Stimulated activated CD4-positive, alpha-beta T cell treated with anti-CD3 and anti-CD28 coated beads, Interleukin-1b, Interleukin-23, amount 100 ng/mL, for 4 hours (primary cell): ENCODE measurements at regions not wholly inside any gene's neighbourhood (a gene's known extent, or its start where the extent isn't known, plus 50 kb on each side); places are given as distances from the start of the nearest gene placed in this dataset.
"Not testable (repeated sequence)": the region's sequence is repeated elsewhere in the genome, so short reads cannot be mapped to it uniquely, and the experiment has no call there.

Experiments
- DNase-seq, 2 donors: peaks; one replicate each; pipeline ENCODE4 v3.0.0-alpha.2; 2020; ENCODE audit warnings: low read depth in 2 of 2

DNA sequence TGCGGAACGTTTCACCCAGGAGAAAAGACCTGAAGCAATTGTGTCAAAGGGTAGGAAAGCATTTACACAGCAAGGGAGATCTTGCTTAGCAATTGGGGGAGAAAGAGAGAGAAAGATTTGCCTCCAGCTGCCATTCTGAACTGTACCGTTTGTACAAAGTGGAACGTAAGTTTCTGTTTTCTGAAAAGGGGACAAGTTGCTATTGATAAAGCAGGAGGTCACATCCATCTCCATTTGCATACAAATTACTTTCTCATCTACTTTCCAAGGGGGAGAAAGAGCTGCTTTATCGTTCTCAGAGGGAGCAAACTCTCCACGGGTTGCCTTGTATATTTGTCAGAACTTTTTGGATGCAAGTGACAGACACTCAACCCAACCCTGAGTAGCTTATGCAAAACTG lies 92.0 kb upstream of the CARD11 start:
- DNase-seq: no peak

DNA sequence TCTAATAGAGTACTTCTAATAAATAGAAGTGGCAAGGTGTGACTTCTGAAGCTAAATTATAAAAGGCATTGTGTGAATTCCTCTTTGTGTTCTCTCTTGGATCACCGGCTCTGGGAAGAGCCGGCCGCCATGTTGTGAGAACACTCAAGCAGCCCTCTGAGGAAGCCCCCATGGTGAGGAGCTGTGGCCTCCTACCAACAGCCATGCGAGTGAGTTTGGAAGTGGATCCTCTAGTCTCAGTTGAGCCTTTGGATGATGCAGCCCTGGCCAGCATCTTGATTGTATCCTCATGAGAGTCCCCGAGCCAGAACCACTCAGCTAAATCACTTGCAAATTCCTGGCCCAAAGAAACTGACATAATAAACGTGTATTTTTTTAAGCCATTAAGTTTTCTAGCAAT lies 94.5 kb upstream of the CARD11 start:
- DNase-seq: no peak

DNA sequence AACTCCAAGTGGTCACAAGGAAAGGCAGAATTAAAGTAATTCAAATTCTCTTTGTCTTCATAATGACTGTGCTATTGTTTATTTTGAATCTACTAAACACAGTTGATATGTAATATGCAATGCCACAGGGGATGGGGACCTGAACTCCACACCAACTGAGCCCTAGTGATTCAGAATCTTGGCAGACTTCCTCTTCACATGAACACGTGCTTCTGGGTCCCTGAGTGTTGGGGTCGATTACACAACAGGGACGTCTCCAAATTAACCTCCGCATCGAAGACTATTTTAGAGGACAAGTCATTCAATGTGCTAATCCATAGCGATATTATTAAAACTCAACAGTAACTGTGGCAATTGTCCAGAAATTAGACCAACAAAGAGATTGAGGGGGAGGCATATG lies 95.3 kb upstream of the CARD11 start:
- no peak for DNase-seq

DNA sequence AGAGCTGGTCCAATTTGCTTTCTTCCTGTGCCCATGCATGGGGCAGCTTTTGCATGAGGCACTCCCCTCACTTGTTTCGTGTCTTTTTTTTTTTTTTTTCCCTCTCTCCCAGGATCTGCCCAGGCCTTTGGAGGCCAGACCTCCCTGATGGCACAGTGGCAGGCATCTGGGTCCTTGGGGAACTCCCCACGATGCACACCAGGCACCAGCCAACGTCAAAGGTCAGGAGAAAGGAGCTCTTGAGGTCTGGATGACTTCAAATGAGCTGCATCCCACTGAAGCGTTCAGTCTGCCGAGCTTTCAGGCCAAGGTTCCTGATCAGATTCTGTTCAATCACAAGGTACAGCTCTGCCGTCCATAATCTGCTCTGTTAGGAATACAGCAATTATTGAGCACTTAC lies 97.2 kb upstream of the CARD11 start:
- no peak for DNase-seq

DNA sequence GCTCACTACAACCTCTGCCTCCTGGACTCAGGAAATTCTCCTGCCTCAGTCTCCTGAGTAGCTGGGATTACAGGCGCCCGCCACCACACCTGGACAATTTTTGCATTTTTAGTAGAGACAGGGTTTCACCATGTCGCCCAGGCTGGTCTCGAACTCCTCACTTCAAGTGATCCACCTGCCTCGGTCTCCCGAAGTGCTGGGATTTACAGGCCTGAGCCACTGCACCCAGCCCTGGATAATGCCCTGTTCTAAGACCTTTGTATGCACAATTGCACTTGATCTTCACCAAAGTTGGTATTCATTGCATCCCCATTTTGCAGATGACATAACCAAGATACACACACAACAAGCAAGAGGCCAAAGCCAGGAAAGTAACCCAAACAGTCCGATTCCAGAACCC lies 97.7 kb upstream of the CARD11 start:
- no peak for DNase-seq

DNA sequence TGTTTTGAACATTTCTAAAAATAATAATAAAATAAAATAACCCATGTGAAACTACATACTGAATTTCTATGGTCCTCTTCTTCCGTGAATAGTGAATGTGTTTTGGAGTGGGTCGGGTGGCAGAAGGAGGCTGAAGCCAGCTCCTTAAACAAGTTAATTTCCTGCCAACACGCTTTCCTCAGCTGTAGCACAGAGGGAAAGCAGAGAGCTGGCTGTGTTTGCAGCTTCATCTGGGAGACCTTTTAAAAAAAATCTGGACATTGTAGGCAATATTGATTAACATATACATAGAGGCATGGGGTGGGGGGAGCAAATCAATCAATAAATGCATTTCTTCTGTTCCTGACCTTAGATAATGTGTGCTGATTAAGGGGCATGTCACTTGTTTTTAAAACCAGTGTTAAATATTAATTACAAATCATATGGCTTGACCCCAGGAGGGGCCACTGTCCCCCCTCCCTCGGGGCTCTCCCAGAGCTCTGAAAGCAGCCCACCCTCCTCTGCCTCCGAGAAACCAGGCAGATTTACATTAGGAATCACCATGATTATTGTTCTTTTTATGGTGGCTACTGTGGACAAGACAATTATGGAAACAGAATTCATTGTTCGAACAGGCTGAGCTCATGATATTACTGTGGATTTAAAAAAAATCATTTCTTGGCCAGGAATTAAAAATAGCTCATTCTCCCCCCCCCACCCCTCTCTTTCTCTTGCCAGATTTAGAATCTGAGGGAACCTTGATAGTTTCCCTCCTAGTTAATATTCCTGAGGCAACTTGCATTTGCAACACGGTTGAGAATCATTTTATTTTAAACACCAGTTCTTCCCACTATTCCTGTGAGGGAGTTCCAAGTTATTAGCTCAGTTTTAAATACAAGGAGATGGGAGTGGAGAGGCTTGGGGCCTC lies 100.5 kb upstream of the CARD11 start:
- DNase-seq: no peak

DNA sequence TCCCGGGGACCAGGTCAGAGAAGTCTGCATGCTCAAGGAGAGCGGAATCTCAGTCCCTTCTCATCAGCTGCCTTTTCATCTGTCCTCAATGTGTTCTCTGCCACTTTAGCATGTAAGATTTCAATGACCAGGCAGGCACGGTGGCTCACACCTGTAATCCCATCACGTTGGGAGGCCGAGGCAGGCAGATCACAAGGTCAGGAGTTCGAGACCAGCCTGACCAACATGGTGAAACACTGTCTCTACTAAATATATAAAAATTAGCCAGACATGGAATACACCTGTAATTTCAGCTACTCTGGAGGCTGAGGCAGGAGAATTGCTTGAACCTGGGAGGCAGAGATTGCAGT lies 101.1 kb upstream of the CARD11 start:
- DNase-seq: not testable (repeated sequence)

DNA sequence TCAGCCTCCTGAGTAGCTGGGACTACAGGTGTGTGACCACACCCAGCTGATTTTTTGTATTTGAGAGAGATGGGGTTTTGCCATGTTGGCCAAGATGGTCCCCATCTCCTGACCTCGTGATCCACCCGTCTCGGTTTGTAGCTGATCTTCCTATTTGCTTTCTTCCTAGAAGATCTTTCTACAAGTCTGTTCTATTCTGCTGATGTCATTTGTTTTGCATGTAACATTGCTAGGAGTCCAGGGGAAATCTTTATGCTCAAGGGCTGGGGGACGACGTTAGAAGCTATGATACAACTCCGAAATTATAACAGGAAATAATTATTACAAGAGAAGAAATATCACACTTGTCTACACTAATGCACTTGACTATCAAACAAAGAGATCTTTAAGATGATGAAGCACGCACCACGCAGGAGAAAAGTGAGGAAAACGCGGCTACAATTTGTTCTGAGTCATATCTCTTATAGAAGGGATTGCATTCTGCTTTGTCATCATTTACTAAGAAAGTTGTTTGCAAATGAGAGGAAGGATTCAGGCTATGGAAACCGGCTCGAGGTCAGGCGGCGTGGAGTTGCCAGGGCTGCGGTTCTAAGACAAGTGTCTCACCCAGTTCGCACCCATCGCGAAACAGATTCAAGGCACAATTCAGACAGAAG lies 103.0 kb upstream of the CARD11 start:
- DNase-seq: no peak

DNA sequence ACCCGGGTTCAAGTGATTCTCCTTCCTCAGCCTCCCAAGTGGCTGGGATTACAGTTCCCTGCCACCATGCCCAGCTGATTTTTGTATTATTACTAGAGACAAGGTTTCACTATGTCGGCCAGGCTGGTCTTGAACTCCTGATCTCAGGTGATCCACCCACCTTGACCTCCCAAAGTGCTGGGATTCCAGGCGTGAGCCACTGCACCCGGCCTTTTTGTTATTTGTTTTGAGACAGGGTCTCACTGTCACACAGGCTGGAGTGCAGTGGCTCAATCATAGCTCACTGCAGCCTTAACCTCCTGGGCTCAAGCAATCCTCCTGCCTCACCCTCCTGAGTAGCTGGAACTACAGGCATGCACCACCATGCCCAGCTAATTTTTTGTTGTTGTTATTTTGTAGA lies 104.8 kb upstream of the CARD11 start:
- DNase-seq: not testable (repeated sequence)

DNA sequence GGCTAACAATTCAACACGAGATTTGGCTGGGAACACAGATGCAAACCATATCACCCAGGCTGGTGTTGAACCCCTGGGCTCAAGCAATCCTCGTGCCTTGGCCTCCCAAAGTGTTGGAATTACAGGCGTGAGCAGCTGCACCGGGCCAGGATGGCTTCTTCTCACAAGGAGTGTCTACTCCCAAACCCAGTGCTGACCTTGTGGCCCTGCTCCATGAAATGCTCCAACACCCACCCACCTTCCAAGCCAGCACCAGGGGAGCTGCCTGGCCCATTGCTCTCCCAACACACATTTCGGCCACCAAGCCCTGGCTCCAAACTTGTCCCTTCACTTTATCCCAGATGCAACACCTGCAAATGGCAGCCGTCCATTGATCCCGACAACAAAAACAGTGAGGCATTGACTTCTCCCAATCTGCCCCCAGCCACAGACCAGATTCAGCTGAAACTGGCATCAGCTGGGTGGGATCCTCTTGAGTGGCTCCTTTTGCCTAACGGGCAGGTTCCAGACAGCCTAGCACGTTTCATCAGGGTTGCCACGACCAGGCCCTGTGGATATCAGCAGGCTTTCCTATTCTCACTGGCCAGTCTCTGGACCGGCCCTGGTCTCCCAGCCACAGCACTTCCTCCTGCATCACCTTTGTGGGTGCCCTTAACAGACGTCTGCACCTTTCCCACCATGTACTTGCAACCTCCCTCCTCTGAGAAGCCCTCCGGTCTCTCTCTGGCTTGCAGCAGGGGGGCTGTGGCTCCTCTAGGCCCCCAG lies 105.7 kb upstream of the CARD11 start:
- DNase-seq: no peak

DNA sequence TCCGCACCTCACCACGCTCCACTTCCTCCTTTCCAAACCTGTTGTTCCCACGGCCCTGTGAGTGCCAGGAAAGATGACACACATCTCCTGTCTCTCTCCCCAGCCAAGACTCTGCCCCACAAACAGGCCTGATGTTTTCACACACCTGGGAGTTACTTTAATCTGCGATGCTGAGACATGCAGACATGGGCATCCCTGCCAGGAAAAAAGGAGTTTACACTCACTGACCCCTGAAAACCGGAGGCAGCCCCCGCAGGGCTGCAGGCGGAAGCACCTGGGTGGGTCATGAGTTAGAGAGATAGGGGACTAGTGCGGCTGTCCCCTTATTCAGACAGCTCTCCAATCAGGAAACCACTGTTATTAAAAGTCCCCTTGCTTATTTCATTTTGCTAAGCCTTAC lies 106.4 kb upstream of the CARD11 start:
- no peak for DNase-seq

DNA sequence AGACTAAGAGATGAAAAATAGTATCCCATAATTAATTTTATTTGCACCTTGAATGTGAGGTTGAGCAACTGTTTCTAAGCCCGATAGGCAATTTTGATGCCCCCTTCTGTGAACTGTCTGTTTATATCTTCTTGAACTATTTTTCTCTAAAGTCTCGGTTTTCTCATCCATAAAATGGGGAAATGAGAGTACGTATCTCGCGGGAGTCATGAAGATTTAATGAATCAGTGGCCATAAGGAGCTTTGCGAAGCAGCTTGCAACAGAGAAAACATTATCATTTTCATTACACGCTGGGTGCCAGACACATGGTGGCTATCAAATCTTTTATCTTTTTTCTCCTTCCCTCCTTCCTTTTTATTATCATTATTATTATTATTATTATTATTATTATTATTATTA lies 108.1 kb upstream of the CARD11 start:
- no peak for DNase-seq

DNA sequence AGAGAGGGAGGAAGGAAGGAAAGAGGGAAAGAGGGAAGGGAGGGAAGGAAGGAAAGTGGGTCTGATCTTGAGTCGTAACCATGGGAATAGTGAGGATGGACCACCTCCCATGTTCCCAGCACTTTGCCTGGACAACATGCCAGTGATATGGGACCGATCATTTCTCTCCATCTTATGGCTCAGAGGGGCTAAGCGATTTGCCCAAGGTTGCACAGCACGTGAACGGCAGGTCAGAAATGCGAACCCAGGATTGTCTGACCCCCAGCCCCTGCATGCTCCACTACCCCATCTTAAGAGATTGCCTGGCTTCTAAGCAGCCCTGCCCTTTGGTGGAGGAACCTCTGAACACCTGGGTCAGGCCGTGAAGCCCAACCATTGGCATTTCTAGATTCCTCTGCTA lies 109.0 kb upstream of the CARD11 start:
- no peak for DNase-seq

DNA sequence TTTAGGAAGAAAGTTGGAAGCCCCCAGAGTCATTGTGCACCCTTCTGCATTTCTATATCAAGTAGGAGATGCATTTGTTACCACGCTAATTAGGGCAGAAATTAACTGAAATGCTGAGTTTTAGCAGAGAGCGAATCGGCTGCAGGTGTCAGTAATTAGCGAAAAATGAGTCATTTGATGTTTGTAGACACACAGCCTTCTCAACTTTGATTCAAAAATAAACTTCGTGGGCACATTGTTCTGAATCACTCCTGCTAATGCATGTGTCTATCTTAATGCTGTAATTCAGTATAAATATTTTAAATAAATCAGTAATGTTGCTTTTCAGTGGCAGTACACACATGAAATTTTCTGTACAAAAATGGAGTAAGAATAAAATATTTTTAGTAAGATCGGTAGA lies 109.5 kb upstream of the CARD11 start:
- no peak for DNase-seq

DNA sequence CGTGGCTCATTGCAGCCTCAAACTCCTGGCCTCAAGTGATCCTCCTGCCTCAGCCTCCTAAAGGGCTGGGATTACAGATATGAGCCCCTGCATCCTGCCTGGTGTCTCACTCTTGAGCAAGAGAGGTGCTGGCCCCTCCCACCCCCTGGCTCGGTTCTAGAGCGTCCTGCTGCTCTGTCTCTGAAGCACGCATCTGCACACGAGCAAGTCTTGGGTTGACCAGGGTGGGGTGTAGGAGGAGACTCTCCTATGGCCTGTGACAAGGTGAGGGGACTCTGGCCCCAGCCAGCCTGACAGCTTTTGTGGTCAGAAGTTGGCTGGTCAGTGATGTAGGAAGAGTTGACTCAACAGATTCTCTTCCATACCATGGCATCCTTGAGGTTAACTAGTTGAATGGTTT lies 110.7 kb upstream of the CARD11 start:
- no peak for DNase-seq

DNA sequence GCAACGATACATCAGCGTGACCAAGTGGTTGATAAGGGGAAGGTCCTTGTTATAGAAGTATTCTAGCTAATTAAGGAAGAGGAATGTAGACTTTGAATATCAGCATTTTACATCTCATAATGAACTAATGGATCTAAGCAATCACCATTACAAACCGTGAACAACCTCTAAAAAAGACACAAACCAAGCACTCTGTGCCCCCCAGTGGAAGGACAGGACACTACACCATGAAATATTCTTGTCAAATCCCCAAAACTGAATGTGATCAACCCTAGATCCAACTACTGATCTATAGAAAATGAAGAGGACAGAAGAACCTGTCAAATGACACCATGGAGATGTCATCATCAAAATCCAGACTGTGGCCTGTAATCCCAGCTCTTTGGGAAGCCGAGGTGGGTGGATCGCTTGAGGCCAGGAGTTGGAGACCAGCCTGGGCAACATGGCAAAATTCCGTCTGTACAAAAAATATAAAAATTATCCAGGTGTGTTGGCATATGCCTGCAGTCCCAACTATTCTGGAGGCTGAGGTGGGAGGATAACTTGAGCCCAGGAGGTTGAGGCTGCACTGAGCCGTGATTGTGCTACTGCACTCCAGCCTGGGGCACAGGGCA lies 111.3 kb upstream of the CARD11 start:
- peak; percentile 11 to 54 for DNase-seq

DNA sequence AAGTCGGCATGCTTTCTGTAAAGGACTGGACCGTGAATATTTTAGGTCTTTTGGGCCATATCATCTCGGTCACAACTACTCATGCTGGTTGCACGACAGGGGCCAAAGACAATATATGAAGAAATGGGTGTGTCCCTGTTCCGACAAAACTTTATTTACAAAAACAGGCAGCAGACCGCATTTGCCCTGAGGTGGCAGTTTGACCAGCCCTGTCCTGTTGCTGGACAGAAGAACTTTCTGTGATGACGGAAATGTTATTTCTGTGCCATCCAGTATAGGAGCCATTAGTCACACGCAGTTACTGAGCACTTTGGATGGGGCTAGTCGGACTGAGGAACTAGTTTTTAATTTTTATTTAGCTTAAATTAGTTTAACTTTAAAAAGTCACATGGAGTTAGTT lies 112.8 kb upstream of the CARD11 start:
- DNase-seq: no peak

DNA sequence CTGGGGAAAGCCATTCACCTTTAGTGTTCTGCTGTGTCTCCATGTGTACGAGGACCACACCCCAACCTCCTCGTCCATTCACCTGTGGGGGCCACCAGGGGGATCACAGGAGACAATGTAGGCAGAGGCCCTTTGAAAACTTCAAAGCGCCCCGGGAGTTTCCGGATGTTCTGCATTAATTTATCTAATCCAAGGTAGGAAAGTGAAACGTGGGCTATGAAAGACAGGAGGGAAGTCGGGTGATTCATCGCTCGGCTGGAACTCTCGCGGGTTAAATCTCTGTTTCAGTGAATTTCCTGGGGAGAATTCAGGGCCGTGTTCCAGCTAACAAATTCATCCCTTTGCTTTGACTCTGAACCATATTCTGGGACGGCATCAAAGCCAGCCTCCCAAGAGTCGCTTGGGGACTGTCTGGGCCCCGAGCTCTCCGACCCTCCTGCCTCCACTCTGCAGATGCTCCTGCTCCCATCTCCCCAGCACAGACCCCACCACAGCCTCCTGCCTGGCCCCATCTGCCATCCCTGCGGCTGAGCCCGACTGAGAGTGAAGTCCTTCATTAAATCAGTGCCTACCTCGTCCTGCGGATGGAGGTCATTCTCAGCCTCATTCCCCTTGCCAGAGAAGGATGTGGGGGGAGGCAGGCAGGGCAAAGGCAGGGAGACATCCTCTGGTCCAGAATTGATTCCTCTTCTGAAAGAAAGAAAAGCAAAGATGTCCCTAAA lies 114.1 kb upstream of the CARD11 start:
- DNase-seq: no peak

DNA sequence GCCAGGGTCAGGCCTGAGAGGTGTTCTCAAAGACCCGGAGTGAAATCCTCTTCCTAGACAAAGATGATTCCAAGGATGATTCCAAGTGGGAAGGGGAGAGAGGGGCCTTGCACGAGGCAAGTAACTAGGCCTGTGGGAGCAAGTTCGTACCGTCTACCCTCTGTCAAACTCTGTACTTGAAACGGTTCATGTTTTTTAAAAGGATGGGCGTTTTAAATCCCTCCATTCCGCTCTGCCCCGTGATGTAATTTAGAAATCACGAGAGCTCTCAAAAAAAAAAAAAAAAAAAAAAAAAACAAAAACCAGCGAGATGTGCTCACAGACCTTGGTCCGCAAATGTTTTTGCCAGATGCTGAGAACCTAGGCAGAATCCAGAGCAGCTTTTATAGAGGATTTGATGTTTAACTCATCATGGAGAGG lies 114.7 kb upstream of the CARD11 start:
- no peak for DNase-seq

DNA sequence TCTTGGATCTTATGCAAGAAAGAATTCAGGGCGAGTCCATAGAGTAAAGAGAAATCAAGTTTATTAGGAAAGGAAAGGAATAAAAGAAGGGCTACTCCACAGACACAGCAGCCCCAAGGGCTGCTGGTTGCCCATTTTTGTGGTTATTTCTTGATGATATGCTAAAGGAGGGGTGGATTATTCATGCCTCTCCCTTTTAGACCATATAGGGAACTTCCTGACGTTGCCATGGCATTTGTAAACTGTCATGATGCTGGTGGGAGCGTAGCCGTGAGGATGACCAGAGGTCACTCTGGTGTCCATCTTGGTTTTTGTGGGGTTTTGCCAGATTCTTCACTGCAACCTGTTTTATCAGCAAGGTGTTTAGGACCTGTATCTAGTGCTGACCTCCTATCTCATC lies 115.4 kb upstream of the CARD11 start:
- no peak for DNase-seq

DNA sequence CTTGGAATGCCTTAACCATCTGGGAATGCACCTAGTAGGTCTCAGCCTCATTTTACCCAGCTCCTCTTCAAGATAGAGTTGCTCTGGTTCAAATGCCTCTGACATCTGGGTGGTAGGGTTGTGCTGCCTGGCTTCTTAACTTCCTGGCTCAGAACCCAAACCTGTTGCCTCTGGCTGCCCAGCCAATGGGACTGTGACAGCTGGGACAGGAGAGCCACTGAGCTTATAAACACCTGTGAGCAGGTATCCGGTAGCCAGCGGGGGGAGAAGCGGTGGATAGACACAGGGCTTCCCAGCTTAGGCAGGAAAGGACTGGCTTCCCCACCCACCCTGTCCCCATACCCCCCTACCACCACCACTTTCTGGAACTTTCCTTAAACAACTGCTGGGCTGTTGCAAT lies 115.8 kb upstream of the CARD11 start:
- no peak for DNase-seq

DNA sequence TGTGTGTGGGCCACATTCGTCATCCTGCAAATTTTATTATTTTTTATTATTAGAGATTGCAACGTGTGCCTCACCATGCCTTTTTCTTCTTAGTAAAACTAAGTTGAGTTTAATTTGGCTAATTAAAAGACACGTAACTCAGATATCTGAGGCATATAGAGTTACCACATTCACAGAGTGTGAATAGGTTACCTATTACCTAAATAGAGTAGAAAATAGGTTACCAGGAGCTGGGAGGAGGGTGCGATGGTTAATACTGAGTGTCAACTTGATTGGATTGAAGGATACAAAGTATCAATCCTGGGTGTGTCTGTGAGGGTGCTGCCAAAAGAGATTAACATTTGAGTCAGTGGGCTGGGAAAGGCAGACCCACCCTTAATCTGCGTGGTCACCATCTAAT lies 116.3 kb upstream of the CARD11 start:
- not testable (repeated sequence) for DNase-seq
